ENCODE measurements at regions not wholly inside any gene's neighbourhood (a gene's known extent, or its start where the extent isn't known, plus 50 kb on each side); places are given as distances from the start of the nearest gene placed in this dataset.

DNA sequence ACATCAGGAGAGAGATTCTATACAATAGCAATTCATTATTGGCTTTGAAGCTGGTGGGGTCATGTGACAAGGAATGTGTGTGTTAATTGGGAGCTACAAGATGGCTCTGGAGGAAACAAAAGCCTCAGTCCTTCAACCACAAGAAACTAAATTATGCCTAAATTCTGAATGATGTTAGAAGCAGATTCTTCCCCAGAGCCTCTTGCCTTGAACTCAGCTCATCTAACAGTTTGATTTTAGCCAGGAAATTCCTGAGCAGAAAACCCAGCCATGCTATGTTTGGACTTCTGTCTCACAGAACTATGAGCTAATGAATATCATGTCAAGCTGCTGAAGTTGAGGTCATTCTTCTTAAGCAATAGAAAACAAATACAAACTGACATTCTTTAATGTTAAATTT is 274.7 kb downstream of the SLC6A15 start:
- TF ChIP-seq, protein P1, sequence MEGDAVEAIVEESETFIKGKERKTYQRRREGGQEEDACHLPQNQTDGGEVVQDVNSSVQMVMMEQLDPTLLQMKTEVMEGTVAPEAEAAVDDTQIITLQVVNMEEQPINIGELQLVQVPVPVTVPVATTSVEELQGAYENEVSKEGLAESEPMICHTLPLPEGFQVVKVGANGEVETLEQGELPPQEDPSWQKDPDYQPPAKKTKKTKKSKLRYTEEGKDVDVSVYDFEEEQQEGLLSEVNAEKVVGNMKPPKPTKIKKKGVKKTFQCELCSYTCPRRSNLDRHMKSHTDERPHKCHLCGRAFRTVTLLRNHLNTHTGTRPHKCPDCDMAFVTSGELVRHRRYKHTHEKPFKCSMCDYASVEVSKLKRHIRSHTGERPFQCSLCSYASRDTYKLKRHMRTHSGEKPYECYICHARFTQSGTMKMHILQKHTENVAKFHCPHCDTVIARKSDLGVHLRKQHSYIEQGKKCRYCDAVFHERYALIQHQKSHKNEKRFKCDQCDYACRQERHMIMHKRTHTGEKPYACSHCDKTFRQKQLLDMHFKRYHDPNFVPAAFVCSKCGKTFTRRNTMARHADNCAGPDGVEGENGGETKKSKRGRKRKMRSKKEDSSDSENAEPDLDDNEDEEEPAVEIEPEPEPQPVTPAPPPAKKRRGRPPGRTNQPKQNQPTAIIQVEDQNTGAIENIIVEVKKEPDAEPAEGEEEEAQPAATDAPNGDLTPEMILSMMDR (IDR thresholded peaks at IDR 0.05; ENCODE audit: control extremely low read depth, extremely low read depth, low read depth, missing control alignments), result no peak
- DNase-seq (ENCODE audit: extremely low spot score), result no peak
- ChIA-PET CTCF (interaction anchor here (0.9 to 1.0 kb wide), 2 partner anchors 9 to 10 kb away, joined by 4 read pairs; no protein-coding TSS in a partner anchor), POLR2A (no interaction called here)

DNA sequence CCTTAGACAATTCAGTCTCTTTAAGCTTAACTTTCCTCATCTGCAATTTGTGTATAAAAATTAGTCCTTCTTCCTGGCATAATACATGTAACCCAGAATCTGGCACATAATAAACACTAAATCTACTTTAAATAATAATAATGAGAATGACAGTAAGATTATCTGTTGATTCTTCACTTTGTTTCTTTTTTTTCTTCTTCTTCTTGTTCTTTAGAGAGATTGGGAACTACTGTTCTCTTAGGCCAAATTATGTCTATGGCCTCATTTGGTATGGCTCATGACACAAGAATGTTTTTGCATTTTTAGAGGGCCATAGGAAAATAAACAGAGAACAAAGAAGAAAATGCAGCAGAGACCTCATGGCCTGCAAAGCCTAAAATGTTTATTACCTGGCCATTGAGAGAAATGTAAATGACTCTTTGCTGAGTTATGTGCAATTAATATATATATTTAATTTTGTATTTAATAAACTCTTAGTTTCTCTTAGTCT is 275.8 kb downstream of the SLC6A15 start:
- DNase-seq (ENCODE audit: extremely low spot score), result no peak
- ChIA-PET POLR2A (no interaction called here), CTCF (no interaction called here)
- TF ChIP-seq, protein P1 (IDR thresholded peaks at IDR 0.05; ENCODE audit: control extremely low read depth, extremely low read depth, low read depth, missing control alignments), result no peak

DNA sequence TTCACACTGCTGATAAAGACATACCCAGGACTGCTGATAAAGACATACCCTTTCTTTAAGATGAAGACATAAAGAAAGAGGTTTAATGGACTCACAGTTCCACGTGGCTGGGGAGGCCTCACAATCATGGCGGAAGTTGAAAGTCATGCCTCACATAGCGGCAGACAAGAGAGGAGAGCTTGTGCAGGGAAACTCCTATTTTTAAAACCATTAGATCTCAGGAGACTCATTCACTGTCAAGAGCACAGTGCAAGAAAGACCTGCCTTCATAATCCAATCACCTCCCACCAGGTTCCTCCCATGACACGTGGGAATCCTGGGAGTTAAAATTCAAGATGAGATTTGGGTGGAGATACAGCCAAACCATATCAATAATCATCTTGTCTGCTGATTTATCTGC is 278.1 kb downstream of the SLC6A15 start:
- CTCF ChIA-PET, result no interaction called here
- TF ChIP-seq, protein P1 (IDR thresholded peaks at IDR 0.05; ENCODE audit: control extremely low read depth, extremely low read depth, low read depth, missing control alignments), result no peak
- POLR2A ChIA-PET, result no interaction called here
- DNase-seq (ENCODE audit: extremely low spot score), result no peak

DNA sequence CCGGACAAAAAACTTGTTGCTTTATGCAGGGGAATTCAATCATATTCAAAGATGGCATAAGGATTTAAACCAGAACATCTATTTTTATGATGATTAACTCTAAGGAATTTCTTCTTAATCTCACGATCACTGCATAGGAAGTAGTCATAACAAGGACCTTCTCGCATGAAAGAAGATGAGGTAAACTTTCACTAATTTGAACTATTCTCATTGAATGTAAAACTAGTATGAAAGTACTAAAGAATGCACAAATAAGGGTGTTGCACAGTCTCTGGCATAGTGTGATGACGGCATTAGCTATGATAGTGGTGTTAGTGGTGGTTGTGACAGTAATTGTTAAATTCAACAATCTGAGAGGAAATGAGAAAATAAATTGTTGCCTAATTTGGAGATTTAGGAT is 280.0 kb downstream of the SLC6A15 start:
- POLR2A ChIA-PET, result no interaction called here
- CTCF ChIA-PET, result interaction anchor here (1.3 to 1.9 kb wide), 2 partner anchors 10 to 12 kb away, joined by 4 read pairs; no protein-coding TSS in a partner anchor
- no peak for DNase-seq (ENCODE audit: extremely low spot score)
- TF ChIP-seq, protein P1 (IDR thresholded peaks at IDR 0.05; ENCODE audit: control extremely low read depth, extremely low read depth, low read depth, missing control alignments), result no peak

DNA sequence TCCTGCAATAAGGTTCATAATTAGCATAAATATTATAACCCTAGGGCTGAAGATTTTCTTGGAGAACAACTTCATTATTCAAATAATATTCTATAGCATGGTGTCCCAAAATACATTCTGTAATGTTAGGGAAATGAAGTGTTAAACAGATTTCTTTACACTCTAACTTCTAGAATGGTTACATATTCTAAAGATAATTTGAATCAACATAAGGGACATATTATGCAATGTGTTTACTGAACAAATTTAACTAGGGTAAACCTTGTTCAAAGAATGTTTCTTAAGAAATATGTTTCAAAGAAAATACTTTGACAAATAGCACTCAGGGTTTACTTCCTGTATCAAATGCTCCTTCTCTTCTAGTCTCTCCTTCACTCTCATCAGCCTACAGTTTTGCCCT is 281.6 kb downstream of the SLC6A15 start:
- TF ChIP-seq, protein P1 (IDR thresholded peaks at IDR 0.05; ENCODE audit: control extremely low read depth, extremely low read depth, low read depth, missing control alignments), result no peak
- DNase-seq (ENCODE audit: extremely low spot score), result no peak
- CTCF ChIA-PET, result interaction anchor here (1.4 kb wide), 1 partner anchor 10 kb away, joined by 6 read pairs; no protein-coding TSS in a partner anchor
- POLR2A ChIA-PET, result no interaction called here

DNA sequence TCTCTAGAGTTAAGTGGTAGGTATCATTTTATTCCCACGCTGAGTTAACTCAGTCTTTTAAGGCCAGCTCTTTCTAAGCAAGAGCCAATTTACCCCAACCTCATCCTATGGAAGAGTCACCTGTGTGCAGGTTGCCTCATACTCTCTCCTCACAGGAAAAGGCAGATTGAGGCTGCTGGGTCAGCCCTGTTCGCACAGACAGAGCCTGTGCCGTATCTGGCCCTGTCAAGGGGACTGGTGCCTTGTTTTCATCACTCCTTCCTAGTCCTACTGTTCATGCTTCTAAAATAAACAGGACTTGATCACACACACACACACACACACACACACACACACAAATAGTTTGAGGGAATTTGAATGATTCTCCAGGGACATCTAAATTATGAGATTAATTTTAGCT is 285.0 kb downstream of the SLC6A15 start:
- CTCF ChIA-PET, result interaction anchor here (1.2 kb wide), 1 partner anchor 10 kb away, joined by 4 read pairs; no protein-coding TSS in a partner anchor
- TF ChIP-seq, protein P1 (IDR thresholded peaks at IDR 0.05; ENCODE audit: control extremely low read depth, extremely low read depth, low read depth, missing control alignments), result no peak
- POLR2A ChIA-PET, result no interaction called here
- no peak for DNase-seq (ENCODE audit: extremely low spot score)

Data from GM10248 (cell line).